Small intestine (tissue), 7 donors: ENCODE measurements at regions not wholly inside any gene's neighbourhood (a gene's known extent, or its start where the extent isn't known, plus 50 kb on each side); places are given as distances from the start of the nearest gene placed in this dataset.
"Not testable (repeated sequence)": the region's sequence is repeated elsewhere in the genome, so short reads cannot be mapped to it uniquely, and the experiment has no call there.

Experiments
- DNase-seq, 2 donors: peaks; one replicate each; pipeline versions ENCODE4 v3.0.0 to v3.0.0-alpha.2; 2013
- FAIRE-seq: peaks from 2 replicates; lab custom pipeline; 2012; peaks lifted over from hg19 to GRCh38; lab: Jason Lieb, UNC
- H3K27ac ChIP-seq, 3 donors: one replicate each; pipeline ENCODE4 v1.5.1; 2013; ENCODE audit warnings: low read length in 2 of 3, mild to moderate bottlenecking in 2 of 3, control low read depth in 1 of 3, inconsistent platforms in 1 of 3, low read depth in 1 of 3, moderate library complexity in 1 of 3
- H3K27me3 ChIP-seq, 3 donors: one replicate each; pipeline ENCODE4 v1.6.1; 2013; ENCODE audit warnings: low read length in 3 of 3, inconsistent platforms in 1 of 3; ENCODE audit not compliant: control insufficient read depth in 3 of 3, insufficient read depth in 3 of 3
- H3K36me3 ChIP-seq, 3 donors: one replicate each; pipeline ENCODE4 v1.6.1; 2013; ENCODE audit warnings: low read length in 3 of 3, inconsistent platforms in 1 of 3, low read depth in 1 of 3, mild to moderate bottlenecking in 1 of 3, moderate library complexity in 1 of 3; ENCODE audit not compliant: control insufficient read depth in 3 of 3, insufficient read depth in 2 of 3
- H3K4me1 ChIP-seq, 3 donors: one replicate each; pipeline ENCODE4 v1.6.1; 2013; ENCODE audit warnings: low read length in 2 of 3, inconsistent platforms in 1 of 3, low read depth in 1 of 3, mild to moderate bottlenecking in 1 of 3, moderate library complexity in 1 of 3; ENCODE audit not compliant: control insufficient read depth in 3 of 3, insufficient read depth in 2 of 3
- H3K4me3 ChIP-seq, 3 donors: one replicate each; pipeline ENCODE4 v1.5.1; 2013; ENCODE audit warnings: low read length in 3 of 3, control low read depth in 1 of 3, inconsistent platforms in 1 of 3, low read depth in 1 of 3, mild to moderate bottlenecking in 1 of 3, moderate library complexity in 1 of 3
- H3K9me3 ChIP-seq, 2 donors: one replicate each; pipeline ENCODE4 v1.6.1; 2013; ENCODE audit warnings: low read depth in 1 of 2, low read length in 1 of 2; ENCODE audit not compliant: control insufficient read depth in 2 of 2, insufficient read depth in 1 of 2
- WGBS, 3 donors: extraction: QIAGEN DNeasy Blood & Tissue Kit; methylation state at CpG; one replicate each; pipeline ENCODE4 v1.1.7; 2013; 5-methylcytosine and 5-hydroxymethylcytosine counted together
- donor health status: healthy with polysubstance abuse.
- donor health status: control.
- donor health status: control.
- donor health status: Bipolar disorder and iron deficiency.
- donor health status: healthy.

DNA sequence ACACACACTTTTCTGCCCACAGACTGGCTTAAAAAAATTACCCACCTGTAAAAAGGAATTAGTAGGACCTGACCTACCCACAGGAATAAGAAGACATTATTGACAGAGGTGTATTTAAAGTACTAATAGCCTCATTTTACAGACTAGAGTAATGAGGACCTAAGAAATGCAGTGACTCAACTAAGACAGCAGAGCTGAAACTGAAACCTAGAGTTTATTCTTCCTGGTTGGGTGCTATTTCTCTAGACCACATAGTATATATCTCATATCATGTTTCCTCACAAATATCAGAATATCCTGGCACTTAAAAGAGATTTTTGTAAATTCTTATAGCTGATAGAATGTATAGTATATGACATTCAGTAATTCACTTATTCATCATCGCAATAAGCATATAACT is 435.0 kb downstream of the MAGEE1 start:
- Histone ChIP-seq H3K4me1 (no peaks in the 10 kb centered on the region), H3K4me3 (no peak overlapping the region), H3K27me3 (no peaks in the 10 kb centered on the region), H3K27ac (no peak overlapping the region), H3K9me3 (peaks cover 0 to 4% of the 10 kb centered on the region in 2 donors), H3K36me3 (no peaks in the 10 kb centered on the region)
- FAIRE-seq: no peak
- DNase-seq: no peak
- 81 to 100% (median 89%) methylated on average over 1 of the region's 1 CpG for WGBS, 3 donors

DNA sequence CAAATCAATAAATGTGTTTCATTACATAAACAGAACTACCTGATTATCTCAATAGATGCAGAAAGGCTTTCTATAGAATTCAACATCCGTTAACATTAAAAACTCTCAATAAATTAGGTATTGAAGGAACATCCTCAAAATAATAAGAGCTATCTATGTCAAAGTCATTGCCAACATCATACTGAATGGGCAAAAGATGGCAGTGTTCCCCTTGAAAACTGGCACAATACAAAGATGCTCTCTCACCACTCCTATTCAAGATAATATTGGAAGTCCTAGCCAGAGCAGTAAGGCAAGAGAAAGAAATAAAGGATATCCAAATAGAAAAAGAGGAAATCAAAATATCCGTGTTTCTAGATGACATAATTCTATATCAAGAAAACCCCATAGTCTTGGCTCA is 466.4 kb downstream of the MAGEE1 start:
- Histone ChIP-seq H3K36me3 (no peaks in the 10 kb centered on the region), H3K27ac (no peak overlapping the region), H3K27me3 (no peaks in the 10 kb centered on the region), H3K9me3 (peaks cover 0 to 4% of the 10 kb centered on the region in 2 donors), H3K4me3 (no peak overlapping the region), H3K4me1 (no peaks in the 10 kb centered on the region)
- WGBS, 3 donors: 45 to 76% (median 63%) methylated on average over 2 of the region's 2 CpGs
- DNase-seq (no peak), FAIRE-seq (no peak)

DNA sequence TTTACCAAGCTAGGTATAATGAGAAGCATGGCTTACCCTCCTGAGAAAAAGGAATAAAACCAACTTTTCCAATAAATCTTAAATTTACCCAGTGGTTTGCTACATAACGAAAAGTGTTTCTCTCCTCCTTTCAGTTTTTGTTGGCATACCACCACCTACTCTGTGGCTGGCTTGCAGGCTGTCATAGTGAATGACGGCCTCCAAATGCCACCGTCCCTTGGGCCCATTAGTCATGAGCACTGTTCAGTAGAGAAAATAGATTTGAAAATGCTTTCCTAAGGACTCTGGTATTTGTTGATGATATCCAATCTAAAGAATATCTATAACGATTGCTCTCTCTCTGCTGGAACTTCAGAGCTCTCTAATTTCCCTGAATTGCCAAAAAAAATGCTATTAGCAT is 488.3 kb downstream of the MAGEE1 start:
- no peak for DNase-seq
- FAIRE-seq: no peak

DNA sequence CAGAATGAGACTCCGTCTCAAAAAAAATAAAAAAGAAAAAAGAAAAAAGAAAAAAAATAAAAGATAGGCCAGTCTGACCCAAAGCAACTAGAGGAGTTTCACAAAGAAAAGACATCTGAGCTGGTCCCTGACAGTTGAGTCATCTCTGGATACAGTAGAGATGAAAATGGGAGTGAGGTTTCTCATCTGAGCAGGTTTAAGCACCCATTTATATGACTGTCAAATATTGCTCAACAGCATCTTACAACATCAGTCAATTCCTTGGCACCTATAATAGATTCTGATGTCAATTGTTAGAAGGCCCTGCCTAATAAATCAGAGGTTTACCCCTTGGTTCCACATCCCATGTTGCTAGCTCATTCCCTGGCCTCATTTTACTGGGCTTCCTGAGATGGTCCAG is 490.5 kb downstream of the MAGEE1 start:
- no peaks in the 10 kb centered on the region for H3K9me3 ChIP-seq
- no peaks in the 10 kb centered on the region for H3K4me1 ChIP-seq
- DNase-seq (no peak), FAIRE-seq (no peak)
- H3K27ac ChIP-seq: no peak overlapping the region
- 67 to 97% (median 87%) methylated on average over 1 of the region's 1 CpG for WGBS, 3 donors
- no peaks in the 10 kb centered on the region for H3K36me3 ChIP-seq
- H3K27me3 ChIP-seq: no peaks in the 10 kb centered on the region
- H3K4me3 ChIP-seq: no peak overlapping the region

More for the DNA sequence above, 488.3 kb downstream of the MAGEE1 start:
- no peaks in the 10 kb centered on the region for H3K36me3 ChIP-seq
- H3K4me3 ChIP-seq: no peak overlapping the region
- H3K4me1 ChIP-seq: no peaks in the 10 kb centered on the region
- no peaks in the 10 kb centered on the region for H3K27me3 ChIP-seq
- H3K27ac ChIP-seq: no peak overlapping the region
- 67 to 79% (median 76%) methylated on average over 4 of the region's 4 CpGs for WGBS, 3 donors
- H3K9me3 ChIP-seq: no peaks in the 10 kb centered on the region

DNA sequence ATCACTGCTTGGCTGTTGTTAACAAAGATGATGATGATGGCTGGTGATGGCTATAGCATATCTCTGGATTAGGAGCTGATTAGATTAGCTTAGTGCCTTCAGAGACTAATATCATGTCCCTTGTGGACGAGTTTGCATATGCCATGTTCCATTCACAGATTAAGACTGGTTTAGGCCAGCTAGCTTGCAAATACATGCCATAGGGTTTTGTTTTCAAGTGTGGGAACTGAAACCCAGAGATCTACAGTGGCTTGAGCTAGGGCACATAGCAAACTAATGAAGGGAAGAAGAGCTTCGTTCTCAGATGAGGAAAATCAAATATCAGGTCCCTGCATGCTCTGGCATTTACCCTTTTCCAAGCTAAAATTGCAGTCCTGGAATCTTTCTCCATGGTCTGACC is 492.3 kb downstream of the MAGEE1 start:
- Histone ChIP-seq H3K9me3 (no peaks in the 10 kb centered on the region), H3K36me3 (no peaks in the 10 kb centered on the region), H3K4me3 (no peak overlapping the region), H3K27me3 (no peaks in the 10 kb centered on the region), H3K27ac (no peak overlapping the region), H3K4me1 (no peaks in the 10 kb centered on the region)
- DNase-seq: no peak
- no peak for FAIRE-seq
- 34 to 65% (median 43%) methylated on average over 2 of the region's 2 CpGs for WGBS, 3 donors

DNA sequence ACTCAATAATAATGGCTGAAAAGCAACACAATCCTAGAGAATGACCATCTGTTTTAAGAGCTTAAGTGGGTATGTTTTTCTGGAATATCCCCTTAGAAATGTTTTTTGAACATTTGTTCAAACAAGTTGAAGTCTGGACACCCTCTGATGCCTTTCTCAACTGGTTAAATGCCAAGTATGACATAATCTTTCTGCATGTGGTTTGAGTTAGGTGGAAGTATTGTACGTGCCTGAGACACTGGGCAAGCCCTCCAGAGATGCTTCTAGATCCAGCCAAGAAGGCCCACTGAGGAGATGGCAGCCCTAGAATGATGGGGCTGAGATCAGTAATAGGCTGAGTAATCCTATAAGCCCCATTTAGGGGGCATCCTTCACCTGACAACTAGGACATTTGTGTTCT is 493.1 kb downstream of the MAGEE1 start:
- Histone ChIP-seq H3K9me3 (no peaks in the 10 kb centered on the region), H3K36me3 (no peaks in the 10 kb centered on the region), H3K27ac (no peak overlapping the region), H3K27me3 (no peaks in the 10 kb centered on the region), H3K4me3 (no peak overlapping the region), H3K4me1 (no peaks in the 10 kb centered on the region)
- DNase-seq: no peak
- WGBS, 3 donors: 33 to 71% (median 47%) methylated on average over 1 of the region's 1 CpG
- no peak for FAIRE-seq

DNA sequence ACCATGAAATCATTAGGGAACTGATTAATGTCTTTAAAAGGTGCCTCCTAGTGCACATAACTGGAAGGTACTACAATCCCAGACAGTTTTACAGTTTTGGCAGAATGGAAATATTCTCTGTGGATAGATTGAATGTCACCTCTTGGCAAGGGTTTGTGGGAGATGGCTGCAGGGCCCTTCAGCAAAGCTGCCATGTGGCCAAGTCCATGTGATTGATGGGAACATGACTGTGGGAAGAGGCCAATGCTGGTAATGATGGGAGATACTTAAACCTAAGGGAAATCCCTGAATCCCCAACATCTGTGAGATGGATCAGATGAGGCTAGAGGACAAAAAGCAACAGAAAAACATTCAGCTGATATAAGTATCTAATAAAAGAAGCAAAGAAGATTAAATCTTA is 493.7 kb downstream of the MAGEE1 start:
- no peak overlapping the region for H3K27ac ChIP-seq
- H3K27me3 ChIP-seq: no peaks in the 10 kb centered on the region
- DNase-seq: no peak
- no peak for FAIRE-seq
- no peak overlapping the region for H3K4me3 ChIP-seq
- no peaks in the 10 kb centered on the region for H3K9me3 ChIP-seq
- H3K36me3 ChIP-seq: no peaks in the 10 kb centered on the region
- H3K4me1 ChIP-seq: no peaks in the 10 kb centered on the region

DNA sequence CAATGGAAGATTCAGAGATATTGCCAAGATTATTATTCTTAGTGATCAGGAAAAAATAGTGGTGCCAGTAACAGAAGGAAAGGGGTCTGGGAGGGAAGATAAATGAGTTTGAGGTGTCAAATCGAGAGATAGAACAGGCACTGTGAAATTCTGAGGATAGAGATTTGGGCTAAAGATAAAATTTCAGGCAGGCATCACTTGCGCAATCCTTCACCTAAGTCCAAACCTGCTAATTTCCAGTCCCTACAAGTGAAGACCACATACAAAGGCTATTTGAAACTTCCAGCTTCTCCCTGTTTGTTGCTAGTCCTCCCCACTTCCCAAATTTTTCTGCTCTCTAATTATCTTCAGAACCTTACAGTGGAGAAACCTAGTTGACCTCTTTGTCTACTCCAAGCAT is 494.6 kb downstream of the MAGEE1 start:
- Histone ChIP-seq H3K4me3 (no peak overlapping the region), H3K4me1 (no peaks in the 10 kb centered on the region), H3K27ac (no peak overlapping the region), H3K9me3 (no peaks in the 10 kb centered on the region), H3K27me3 (no peaks in the 10 kb centered on the region), H3K36me3 (no peaks in the 10 kb centered on the region)
- 62 to 82% (median 81%) methylated on average over 2 of the region's 2 CpGs for WGBS, 3 donors
- FAIRE-seq (no peak), DNase-seq (no peak)

DNA sequence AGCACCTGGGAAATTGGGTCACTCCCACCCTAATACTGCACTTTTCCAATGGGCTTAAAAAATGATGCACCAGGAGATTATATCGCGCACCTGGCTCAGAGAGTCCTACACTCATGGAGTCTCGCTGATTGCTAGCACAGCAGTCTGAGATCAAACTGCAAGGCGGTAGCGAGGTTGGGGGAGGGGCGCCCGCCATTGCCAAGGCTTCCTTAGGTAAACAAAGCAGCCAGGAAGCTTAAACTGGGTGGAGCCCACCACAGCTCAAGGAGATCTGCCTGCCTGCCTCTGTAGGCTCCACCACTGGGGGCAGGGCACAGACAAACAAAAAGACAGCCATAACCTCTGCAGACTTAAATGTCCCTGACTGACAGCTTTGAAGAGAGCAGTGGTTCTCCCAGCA is 497.1 kb downstream of the MAGEE1 start:
- FAIRE-seq, H3K27me3 ChIP-seq, H3K36me3 ChIP-seq, H3K4me1 ChIP-seq, DNase-seq, H3K27ac ChIP-seq, H3K9me3 ChIP-seq, H3K4me3 ChIP-seq: not testable (repeated sequence)
- 79 to 83% (median 82%) methylated on average over 7 of the region's 7 CpGs for WGBS, 3 donors
